ENCODE measurements at regions not wholly inside any gene's neighbourhood (a gene's known extent, or its start where the extent isn't known, plus 50 kb on each side); places are given as distances from the start of the nearest gene placed in this dataset.

DNA sequence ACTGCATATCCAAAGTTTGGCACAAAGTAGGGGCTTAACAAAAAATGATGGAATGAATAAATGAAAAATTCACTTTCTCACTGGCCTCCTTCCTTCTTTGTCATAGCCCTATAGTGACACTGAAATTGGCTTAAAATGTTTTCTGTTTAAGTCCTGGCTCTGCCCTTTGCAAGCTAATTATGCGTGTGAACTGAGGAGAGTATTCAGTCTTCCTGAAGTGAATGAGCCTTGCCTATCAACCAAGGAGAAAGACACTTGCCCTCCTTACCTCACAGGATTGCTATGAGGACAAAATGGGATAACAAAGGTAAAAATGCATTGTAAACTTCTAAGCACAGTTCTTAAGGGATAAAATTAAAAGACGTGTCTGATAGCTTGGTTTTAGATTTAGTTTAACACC is 729.8 kb upstream of the ANO3 start:
- Histone ChIP-seq H3K27ac (ENCODE audit: low read length) (no peak overlapping the region), H3K27me3 (ENCODE audit: insufficient read depth, low read length, poor library complexity) (no peaks in the 10 kb centered on the region), H4K20me1 (ENCODE audit: insufficient read depth, low read length) (no peaks in the 10 kb centered on the region), H3K79me2 (ENCODE audit: insufficient read depth, low read length) (no peaks in the 10 kb centered on the region), H3K4me1 (ENCODE audit: insufficient read depth, low read length) (no peaks in the 10 kb centered on the region), H2AFZ (ENCODE audit: low read depth, low read length) (no peak overlapping the region), H3K4me3 (ENCODE audit: low read depth in 1 of 2, low read length in 2 of 2) (no peak overlapping the region), H3K9me3 (ENCODE audit: insufficient read depth, low read length, severe bottlenecking) (no peaks in the 10 kb centered on the region), H3K36me3 (ENCODE audit: insufficient read depth, low read length) (no peaks in the 10 kb centered on the region), H3K4me2 (ENCODE audit: insufficient read depth, low read length) (no peak overlapping the region), H3K9ac (ENCODE audit: low read depth, low read length) (no peak overlapping the region)
- TF ChIP-seq, protein P1, sequence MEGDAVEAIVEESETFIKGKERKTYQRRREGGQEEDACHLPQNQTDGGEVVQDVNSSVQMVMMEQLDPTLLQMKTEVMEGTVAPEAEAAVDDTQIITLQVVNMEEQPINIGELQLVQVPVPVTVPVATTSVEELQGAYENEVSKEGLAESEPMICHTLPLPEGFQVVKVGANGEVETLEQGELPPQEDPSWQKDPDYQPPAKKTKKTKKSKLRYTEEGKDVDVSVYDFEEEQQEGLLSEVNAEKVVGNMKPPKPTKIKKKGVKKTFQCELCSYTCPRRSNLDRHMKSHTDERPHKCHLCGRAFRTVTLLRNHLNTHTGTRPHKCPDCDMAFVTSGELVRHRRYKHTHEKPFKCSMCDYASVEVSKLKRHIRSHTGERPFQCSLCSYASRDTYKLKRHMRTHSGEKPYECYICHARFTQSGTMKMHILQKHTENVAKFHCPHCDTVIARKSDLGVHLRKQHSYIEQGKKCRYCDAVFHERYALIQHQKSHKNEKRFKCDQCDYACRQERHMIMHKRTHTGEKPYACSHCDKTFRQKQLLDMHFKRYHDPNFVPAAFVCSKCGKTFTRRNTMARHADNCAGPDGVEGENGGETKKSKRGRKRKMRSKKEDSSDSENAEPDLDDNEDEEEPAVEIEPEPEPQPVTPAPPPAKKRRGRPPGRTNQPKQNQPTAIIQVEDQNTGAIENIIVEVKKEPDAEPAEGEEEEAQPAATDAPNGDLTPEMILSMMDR (IDR thresholded peaks at IDR 0.05; ENCODE audit: borderline replicate concordance, extremely low read depth, low read length, poor library complexity, severe bottlenecking), result no peak
- no peak for TF ChIP-seq EZH2 (IDR thresholded peaks at IDR 0.05; ENCODE audit: borderline replicate concordance, low read depth, low read length, severe bottlenecking)
- DNase-seq, result no peak
- no peak for ATAC-seq (ENCODE audit: insufficient read depth, low read depth)

DNA sequence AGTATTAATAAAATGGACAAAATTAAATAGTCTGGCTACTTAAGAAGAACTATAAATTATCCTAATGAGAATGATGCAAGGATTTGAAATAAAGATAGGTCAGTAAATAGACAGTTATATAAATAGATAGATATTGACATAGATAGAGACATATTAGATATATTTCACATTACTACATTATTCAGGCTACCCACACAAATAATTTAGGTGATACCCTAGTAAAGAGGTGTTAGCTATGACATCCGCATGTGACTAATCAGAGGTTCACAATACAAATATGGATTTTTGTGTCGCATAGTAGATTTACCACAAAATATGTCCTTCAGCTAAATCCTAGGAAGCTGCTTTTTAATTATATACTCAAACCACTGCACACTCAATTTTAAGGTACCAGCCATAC is 729.0 kb upstream of the ANO3 start:
- DNase-seq, result no peak
- H3K27me3 ChIP-seq (ENCODE audit: insufficient read depth, low read length, poor library complexity), result no peaks in the 10 kb centered on the region
- ATAC-seq (ENCODE audit: insufficient read depth, low read depth), result no peak
- no peak for TF ChIP-seq EZH2 (IDR thresholded peaks at IDR 0.05; ENCODE audit: borderline replicate concordance, low read depth, low read length, severe bottlenecking)
- TF ChIP-seq, protein P1 (IDR thresholded peaks at IDR 0.05; ENCODE audit: borderline replicate concordance, extremely low read depth, low read length, poor library complexity, severe bottlenecking), result no peak
- no peaks in the 10 kb centered on the region for H3K79me2 ChIP-seq (ENCODE audit: insufficient read depth, low read length)
- H3K9ac ChIP-seq (ENCODE audit: low read depth, low read length), result no peak overlapping the region
- H3K4me2 ChIP-seq (ENCODE audit: insufficient read depth, low read length), result no peak overlapping the region
- H3K27ac ChIP-seq (ENCODE audit: low read length), result no peak overlapping the region
- no peaks in the 10 kb centered on the region for H3K4me1 ChIP-seq (ENCODE audit: insufficient read depth, low read length)
- no peak overlapping the region for H3K4me3 ChIP-seq (ENCODE audit: low read depth in 1 of 2, low read length in 2 of 2)
- H4K20me1 ChIP-seq (ENCODE audit: insufficient read depth, low read length), result no peaks in the 10 kb centered on the region
- no peaks in the 10 kb centered on the region for H3K36me3 ChIP-seq (ENCODE audit: insufficient read depth, low read length)
- no peak overlapping the region for H2AFZ ChIP-seq (ENCODE audit: low read depth, low read length)
- no peaks in the 10 kb centered on the region for H3K9me3 ChIP-seq (ENCODE audit: insufficient read depth, low read length, severe bottlenecking)

DNA sequence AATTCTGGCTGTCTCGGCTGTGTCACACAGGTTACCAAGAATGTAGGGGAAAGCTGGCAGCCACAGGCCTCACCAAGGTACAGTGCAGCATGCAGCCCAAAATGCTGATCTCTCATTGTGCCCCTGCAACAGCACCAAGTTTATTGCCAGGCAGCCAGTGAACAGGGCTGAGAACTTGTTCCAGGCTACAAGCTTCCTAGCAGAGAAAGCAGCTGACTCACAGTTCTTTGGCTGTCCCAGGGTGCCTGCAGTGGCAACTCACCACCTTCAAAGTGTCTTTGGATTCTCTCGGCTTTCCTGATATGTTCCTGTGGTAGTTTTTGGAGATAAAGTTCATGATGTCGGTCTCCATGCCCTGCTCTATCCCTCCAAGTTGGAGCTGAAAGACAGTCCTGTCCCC is 719.1 kb upstream of the ANO3 start:
- no peak overlapping the region for H3K27ac ChIP-seq (ENCODE audit: low read length)
- DNase-seq (no peak), ATAC-seq (ENCODE audit: insufficient read depth, low read depth) (no peak)
- H2AFZ ChIP-seq (ENCODE audit: low read depth, low read length), result no peak overlapping the region
- no peak overlapping the region for H3K9ac ChIP-seq (ENCODE audit: low read depth, low read length)
- H3K79me2 ChIP-seq (ENCODE audit: insufficient read depth, low read length), result no peaks in the 10 kb centered on the region
- TF ChIP-seq, protein P1 (IDR thresholded peaks at IDR 0.05; ENCODE audit: borderline replicate concordance, extremely low read depth, low read length, poor library complexity, severe bottlenecking), result no peak
- TF ChIP-seq EZH2 (IDR thresholded peaks at IDR 0.05; ENCODE audit: borderline replicate concordance, low read depth, low read length, severe bottlenecking), result no peak
- H3K36me3 ChIP-seq (ENCODE audit: insufficient read depth, low read length), result no peaks in the 10 kb centered on the region
- H3K27me3 ChIP-seq (ENCODE audit: insufficient read depth, low read length, poor library complexity), result no peaks in the 10 kb centered on the region
- no peaks in the 10 kb centered on the region for H3K9me3 ChIP-seq (ENCODE audit: insufficient read depth, low read length, severe bottlenecking)
- no peak overlapping the region for H3K4me3 ChIP-seq (ENCODE audit: low read depth in 1 of 2, low read length in 2 of 2)
- no peaks in the 10 kb centered on the region for H3K4me1 ChIP-seq (ENCODE audit: insufficient read depth, low read length)
- no peaks in the 10 kb centered on the region for H4K20me1 ChIP-seq (ENCODE audit: insufficient read depth, low read length)
- no peak overlapping the region for H3K4me2 ChIP-seq (ENCODE audit: insufficient read depth, low read length)

DNA sequence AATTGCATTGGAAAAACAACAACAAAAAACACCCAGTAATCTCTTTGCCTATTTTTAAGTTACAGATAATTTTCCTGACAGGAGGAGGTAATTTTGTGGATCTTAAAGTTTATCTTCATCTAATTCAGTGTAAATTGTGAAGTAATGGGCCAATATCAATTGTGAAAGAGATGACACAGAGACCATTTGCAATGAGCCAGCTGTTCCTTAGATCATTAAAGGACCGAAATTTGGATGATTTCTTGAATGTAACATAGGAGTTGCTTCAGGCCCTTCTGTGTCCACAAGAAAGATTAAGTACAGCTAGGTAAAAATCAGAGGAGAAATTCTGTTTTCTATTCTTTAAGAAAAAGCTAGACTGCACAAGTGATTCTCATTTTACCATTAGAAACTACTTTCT is 718.5 kb upstream of the ANO3 start:
- DNase-seq (no peak), ATAC-seq (ENCODE audit: insufficient read depth, low read depth) (no peak)
- no peaks in the 10 kb centered on the region for H3K79me2 ChIP-seq (ENCODE audit: insufficient read depth, low read length)
- no peaks in the 10 kb centered on the region for H4K20me1 ChIP-seq (ENCODE audit: insufficient read depth, low read length)
- H3K27me3 ChIP-seq (ENCODE audit: insufficient read depth, low read length, poor library complexity), result no peaks in the 10 kb centered on the region
- H3K4me3 ChIP-seq (ENCODE audit: low read depth in 1 of 2, low read length in 2 of 2), result no peak overlapping the region
- TF ChIP-seq EZH2 (IDR thresholded peaks at IDR 0.05; ENCODE audit: borderline replicate concordance, low read depth, low read length, severe bottlenecking), result no peak
- TF ChIP-seq, protein P1 (IDR thresholded peaks at IDR 0.05; ENCODE audit: borderline replicate concordance, extremely low read depth, low read length, poor library complexity, severe bottlenecking), result no peak
- no peak overlapping the region for H3K4me2 ChIP-seq (ENCODE audit: insufficient read depth, low read length)
- no peaks in the 10 kb centered on the region for H3K4me1 ChIP-seq (ENCODE audit: insufficient read depth, low read length)
- H3K9ac ChIP-seq (ENCODE audit: low read depth, low read length), result no peak overlapping the region
- H2AFZ ChIP-seq (ENCODE audit: low read depth, low read length), result no peak overlapping the region
- H3K27ac ChIP-seq (ENCODE audit: low read length), result no peak overlapping the region
- H3K9me3 ChIP-seq (ENCODE audit: insufficient read depth, low read length, severe bottlenecking), result no peaks in the 10 kb centered on the region
- no peaks in the 10 kb centered on the region for H3K36me3 ChIP-seq (ENCODE audit: insufficient read depth, low read length)

Data from DND-41 (cell line).